ENCODE measurements at regions not wholly inside any gene's neighbourhood (a gene's known extent, or its start where the extent isn't known, plus 50 kb on each side); places are given as distances from the start of the nearest gene placed in this dataset.
"Not testable (repeated sequence)": the region's sequence is repeated elsewhere in the genome, so short reads cannot be mapped to it uniquely, and the experiment has no call there.

GRCh38 chr5:163266249-163266648 lies 171.1 kb upstream of the CCNG1 start:
- not testable (repeated sequence) for TF ChIP-seq CTCF, POLR2A (IDR thresholded peaks at IDR 0.05)
